Stimulated activated CD8-positive, alpha-beta memory T cell treated with anti-CD3 and anti-CD28 coated beads, Interleukin-2, amount 100 ng/mL, for 1 hour (primary cell): ENCODE measurements at regions not wholly inside any gene's neighbourhood (a gene's known extent, or its start where the extent isn't known, plus 50 kb on each side); places are given as distances from the start of the nearest gene placed in this dataset.

Experiments used
- DNase-seq, 2 donors: peaks; one replicate each; pipeline ENCODE4 v3.0.0-alpha.2; 2020; ENCODE audit warnings: low read depth in 2 of 2

- DNase-seq = no peak
Measured at GRCh38 chr4:181162266-181162665, 1080.9 kb upstream of the TENM3 start.

DNA sequence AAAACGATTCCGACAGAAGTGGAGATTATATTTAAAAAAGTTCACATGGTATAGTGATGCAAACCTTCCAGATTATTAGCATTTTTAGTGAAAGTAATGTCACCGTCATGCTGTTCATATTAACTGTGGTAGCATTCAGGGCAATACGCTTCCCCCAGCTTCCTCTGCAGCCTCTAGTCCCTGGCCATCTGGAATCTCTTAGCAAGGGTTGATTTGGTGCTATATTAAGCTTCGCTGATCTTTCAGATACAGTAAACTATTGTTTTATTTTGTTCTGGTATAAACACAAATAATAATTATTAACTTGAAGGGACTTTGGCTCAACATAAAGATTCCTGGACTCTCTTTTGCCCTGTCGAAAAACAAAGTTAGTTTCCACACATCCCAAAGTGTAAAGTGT lies 1080.5 kb upstream of the TENM3 start:
- no peak for DNase-seq

DNA sequence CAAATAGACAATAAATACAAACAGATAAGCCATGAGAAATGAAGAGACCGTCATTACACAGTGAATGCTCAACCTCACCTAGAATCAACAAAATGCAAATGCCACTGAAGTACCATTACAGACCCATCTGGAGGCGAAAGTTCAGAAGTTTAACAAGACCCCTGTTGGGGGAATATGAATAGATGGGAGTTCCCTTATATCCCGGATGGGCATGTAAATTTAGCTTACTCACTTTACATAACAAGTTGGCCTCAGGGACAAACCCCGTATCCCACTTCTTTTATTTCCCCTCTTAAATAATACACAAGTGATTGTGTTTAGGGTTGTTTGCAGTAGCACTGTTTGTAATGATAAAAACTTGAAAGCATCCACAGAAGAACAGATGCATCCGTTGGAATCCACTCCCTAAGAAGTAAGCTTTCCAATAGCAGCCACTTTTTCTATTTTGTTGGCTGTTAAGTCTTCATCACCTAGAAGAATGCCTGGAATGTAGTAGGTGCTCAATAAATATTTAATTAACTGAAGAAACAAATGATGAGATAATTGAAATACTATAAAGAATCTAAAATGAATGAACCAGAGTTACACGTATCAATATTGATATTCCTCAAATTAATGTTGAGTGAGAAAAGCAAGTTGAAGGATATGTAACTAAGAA lies 1076.3 kb upstream of the TENM3 start:
- DNase-seq = no peak

- no peak for DNase-seq
Measured at GRCh38 chr4:181168011-181168805, 1075.0 kb upstream of the TENM3 start.

GRCh38 chr4:181173046-181173445 lies 1070.2 kb upstream of the TENM3 start:
- DNase-seq = no peak

GRCh38 chr4:181176306-181176705 lies 1066.9 kb upstream of the TENM3 start:
- no peak for DNase-seq

DNA sequence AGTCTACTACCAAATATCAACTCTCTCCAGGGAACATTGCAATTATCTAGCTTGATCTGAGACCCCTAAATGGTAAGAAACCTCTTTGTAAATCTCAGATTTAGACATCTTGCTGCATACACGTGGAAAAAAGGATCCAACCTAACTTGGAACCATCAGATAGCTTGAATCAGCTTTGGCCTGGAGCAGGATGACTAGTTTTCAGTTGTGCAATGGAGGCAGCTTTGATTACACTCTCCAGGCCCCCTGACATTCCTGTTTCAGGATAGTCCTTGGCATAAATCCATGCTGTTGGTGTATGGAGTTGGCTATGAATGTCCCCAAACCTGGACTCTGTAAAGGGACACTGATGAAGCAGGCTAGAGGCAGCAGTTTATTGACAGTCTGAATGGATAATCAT lies 1061.9 kb upstream of the TENM3 start:
- no peak for DNase-seq

DNA sequence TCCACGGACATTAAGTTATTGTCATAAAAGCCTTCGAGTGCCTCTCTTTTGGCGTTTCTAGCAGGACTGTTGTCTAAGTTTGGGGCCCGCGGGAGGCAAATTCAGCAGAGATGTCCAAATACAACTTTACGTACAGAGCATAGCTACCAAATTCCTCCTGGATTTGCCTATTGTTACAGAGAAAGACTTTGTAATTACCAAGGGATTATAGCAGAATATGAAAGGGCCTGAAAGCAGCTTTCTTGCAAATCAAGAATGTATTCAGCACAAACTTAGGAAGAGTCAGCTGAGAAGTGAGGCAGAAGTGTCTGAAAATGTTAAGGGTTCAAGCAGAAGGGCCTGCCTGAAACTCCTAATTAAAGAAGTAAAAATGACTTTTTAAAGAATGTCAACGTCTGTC lies 1053.5 kb upstream of the TENM3 start:
- DNase-seq = no peak

GRCh38 chr4:181193131-181193930 lies 1049.9 kb upstream of the TENM3 start:
- no peak for DNase-seq

DNA sequence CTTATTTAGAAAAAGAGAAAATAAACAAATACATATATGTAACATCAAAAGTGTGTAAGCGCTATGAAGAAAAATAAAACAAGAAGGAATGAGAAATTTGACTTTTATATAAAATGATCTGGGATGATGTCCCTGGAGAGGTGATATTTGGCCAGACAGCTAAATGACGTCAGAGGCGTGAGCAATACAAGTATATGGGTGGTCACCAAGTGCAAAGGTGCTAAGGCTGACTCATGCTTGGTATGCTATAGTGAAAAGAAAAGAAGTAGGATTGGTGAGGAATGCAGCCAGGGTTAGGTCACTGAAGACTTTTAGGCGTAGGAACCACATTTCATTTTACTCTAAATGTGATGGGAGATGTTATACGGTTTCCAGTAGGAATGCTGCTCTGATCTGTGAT lies 1049.1 kb upstream of the TENM3 start:
- no peak for DNase-seq

GRCh38 chr4:181200076-181200475 lies 1043.1 kb upstream of the TENM3 start:
- DNase-seq = no peak

- no peak for DNase-seq
Measured at GRCh38 chr4:181202240-181202639, 1041.0 kb upstream of the TENM3 start.

- DNase-seq = no peak
Measured at GRCh38 chr4:181204109-181204508, 1039.1 kb upstream of the TENM3 start.

- DNase-seq = no peak
Measured at GRCh38 chr4:181213551-181213950, 1029.7 kb upstream of the TENM3 start.

GRCh38 chr4:181216501-181216900 lies 1026.7 kb upstream of the TENM3 start:
- no peak for DNase-seq

GRCh38 chr4:181219783-181220416 lies 1023.3 kb upstream of the TENM3 start:
- DNase-seq = no peak

- DNase-seq = no peak
Measured at GRCh38 chr4:181224852-181225251, 1018.4 kb upstream of the TENM3 start.

- no peak for DNase-seq
Measured at GRCh38 chr4:181225616-181226261, 1017.5 kb upstream of the TENM3 start.

DNA sequence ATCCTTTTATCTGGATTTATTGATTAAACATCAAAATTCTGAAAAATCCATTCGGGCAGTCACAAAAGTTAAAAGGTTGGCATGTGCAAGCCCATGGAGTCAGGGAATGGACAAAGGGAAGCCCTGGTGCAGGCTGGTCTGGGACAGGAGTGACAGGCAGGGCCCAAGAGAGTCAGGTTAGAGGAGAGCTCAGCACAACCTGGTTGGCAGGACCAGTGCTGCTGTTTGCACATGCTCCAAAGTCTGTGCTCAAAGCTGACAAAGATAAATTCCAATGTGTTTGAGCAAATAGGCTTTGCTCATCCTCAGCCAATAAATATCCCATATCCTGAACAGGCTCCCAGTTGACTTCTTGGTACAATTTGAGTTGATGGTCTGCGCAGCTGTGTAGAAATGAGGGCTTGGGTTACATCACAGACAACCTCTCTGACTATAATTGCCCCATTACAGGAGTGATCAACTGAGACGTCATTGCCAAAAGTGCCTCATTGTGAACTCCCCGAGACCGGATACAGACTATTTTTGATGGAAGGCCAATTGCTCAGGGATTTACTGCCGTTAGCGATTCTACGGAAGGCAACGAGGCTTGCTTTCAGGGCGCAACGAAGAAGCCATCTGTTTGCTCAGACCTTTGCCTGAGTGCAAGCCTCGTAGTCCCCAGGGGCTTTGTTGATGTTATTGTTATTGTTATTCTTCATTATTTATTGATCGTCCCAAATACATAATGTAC lies 1008.1 kb upstream of the TENM3 start:
- DNase-seq = no peak

DNA sequence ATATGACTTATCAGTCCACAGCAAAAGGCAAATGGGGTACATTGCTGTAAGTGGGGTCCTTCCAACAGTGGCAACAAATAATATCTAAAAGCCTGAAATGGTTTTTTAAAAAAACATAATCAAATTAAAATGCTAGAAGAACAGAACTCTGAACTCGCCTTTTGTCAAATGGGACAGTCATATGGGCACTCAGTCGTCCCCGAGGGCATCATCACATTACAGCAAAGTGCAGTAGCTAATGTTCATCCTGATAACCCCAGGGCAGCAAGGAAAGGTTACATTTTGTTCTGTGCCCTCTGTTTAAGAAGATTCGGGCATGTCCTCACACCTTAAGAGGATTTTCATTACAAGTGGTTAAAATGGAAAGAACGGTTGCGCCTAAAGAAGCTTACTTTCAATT lies 997.9 kb upstream of the TENM3 start:
- DNase-seq = no peak

DNA sequence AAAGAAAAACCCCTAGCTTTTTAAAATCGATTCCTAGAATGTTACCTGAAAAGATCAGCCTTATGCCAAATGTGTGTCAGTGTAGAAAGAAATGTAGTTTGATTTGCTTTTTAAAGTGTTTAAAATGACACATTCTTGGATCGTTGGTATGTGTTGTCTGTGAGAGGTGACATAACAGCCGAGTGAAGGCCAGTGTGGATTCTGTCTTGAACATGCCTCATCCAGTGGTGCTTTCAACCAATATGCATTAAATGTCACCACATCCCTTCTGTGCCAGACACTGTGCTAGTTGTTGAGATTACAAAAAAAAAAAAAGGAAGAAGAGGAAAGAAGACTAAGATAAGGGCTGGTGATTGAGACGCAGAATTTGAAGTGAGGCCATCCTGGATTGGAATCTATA lies 994.2 kb upstream of the TENM3 start:
- DNase-seq = no peak
